ENCODE measurements at regions not wholly inside any gene's neighbourhood (a gene's known extent, or its start where the extent isn't known, plus 50 kb on each side); places are given as distances from the start of the nearest gene placed in this dataset.
A peak's percentile ranks its signal among the peaks of the same experiment; 100 is the strongest.
"Not testable (repeated sequence)": the region's sequence is repeated elsewhere in the genome, so short reads cannot be mapped to it uniquely, and the experiment has no call there.

- DNase-seq: no peak
Measured at GRCh38 chr9:93900971-93901861, 53.9 kb downstream of the BARX1 start.

- DNase-seq: no peak
Measured at GRCh38 chr9:93900436-93900819, 54.7 kb downstream of the BARX1 start.

- DNase-seq: no peak
Measured at GRCh38 chr9:93899609-93900435, 55.3 kb downstream of the BARX1 start.

- DNase-seq: no peak
Measured at GRCh38 chr9:93898502-93899426, 56.4 kb downstream of the BARX1 start.

- no peak for DNase-seq
Measured at GRCh38 chr9:93898026-93898425, 57.1 kb downstream of the BARX1 start.

- no peak for DNase-seq
Measured at GRCh38 chr9:93897075-93897970, 57.8 kb downstream of the BARX1 start.

- DNase-seq: no peak
Measured at GRCh38 chr9:93896496-93897033, 58.6 kb downstream of the BARX1 start.

GRCh38 chr9:93896093-93896492, 59.1 kb downstream of the BARX1 start:
- no peak for DNase-seq

- DNase-seq: no peak
Measured at GRCh38 chr9:93895535-93895934, 59.6 kb downstream of the BARX1 start.

GRCh38 chr9:93894691-93895079, 60.5 kb downstream of the BARX1 start:
- DNase-seq: no peak

- peak; percentile 35 to 44 for DNase-seq
Measured at GRCh38 chr9:93893899-93894690, 61.1 kb downstream of the BARX1 start.

- DNase-seq: no peak
Measured at GRCh38 chr9:93893194-93893593, 62.0 kb downstream of the BARX1 start.

- no peak for DNase-seq
Measured at GRCh38 chr9:93892748-93893147, 62.4 kb downstream of the BARX1 start.

- DNase-seq: no peak
Measured at GRCh38 chr9:93891549-93892310, 63.4 kb downstream of the BARX1 start.

- no peak for DNase-seq
Measured at GRCh38 chr9:93891050-93891449, 64.1 kb downstream of the BARX1 start.

GRCh38 chr9:93890436-93890935, 64.7 kb downstream of the BARX1 start:
- DNase-seq: no peak

GRCh38 chr9:93886911-93887310, 68.2 kb downstream of the BARX1 start:
- DNase-seq: no peak

- no peak for DNase-seq
Measured at GRCh38 chr9:93884808-93885207, 70.3 kb downstream of the BARX1 start.

GRCh38 chr9:93879662-93880407, 75.3 kb downstream of the BARX1 start:
- not testable (repeated sequence) for DNase-seq
